Gastrocnemius medialis (tissue), 4 donors: ENCODE measurements at regions not wholly inside any gene's neighbourhood (a gene's known extent, or its start where the extent isn't known, plus 50 kb on each side); places are given as distances from the start of the nearest gene placed in this dataset.
A peak's percentile ranks its signal among the peaks of the same experiment; 100 is the strongest.

ENCODE experiments used
- ATAC-seq, 2 donors: fragments of 150-250 bp; one replicate each; pipeline ENCODE4 v1.9.1; 2016
- DNase-seq, 2 donors: peaks; one replicate each; pipeline ENCODE4 v3.0.0-alpha.2; 2019
- H3K27ac ChIP-seq, 4 donors: fragments of 200-600 bp; sonication (generic); 1 replicate in 1 of 4; 2 replicates in 3 of 4; pipeline ENCODE4 v1.5.1; 2016 to 2018; ENCODE audit warnings: mild to moderate bottlenecking in 2 of 4, moderate library complexity in 1 of 4
- H3K27me3 ChIP-seq, 3 donors: fragments of 200-600 bp; sonication (generic) in 2 of 3; 1 replicate in 1 of 3; 2 replicates in 2 of 3; pipeline versions ENCODE4 v1.5.1 to v1.6.0; 2016 to 2019; ENCODE audit warnings: mild to moderate bottlenecking in 1 of 3, moderate library complexity in 1 of 3
- H3K36me3 ChIP-seq, 2 donors: fragments of 200-600 bp; sonication (generic) in 1 of 2; one replicate each; pipeline ENCODE4 v1.5.1; 2017 to 2018
- H3K4me1 ChIP-seq, 2 donors: fragments of 200-600 bp; sonication (generic) in 1 of 2; one replicate each; pipeline ENCODE4 v1.5.1; 2016 to 2017; ENCODE audit warnings: mild to moderate bottlenecking in 2 of 2
- H3K4me3 ChIP-seq, 4 donors: fragments of 200-600 bp; sonication (generic) in 3 of 4; 1 replicate in 1 of 4; 2 replicates in 3 of 4; pipeline ENCODE4 v1.5.1; 2016 to 2019; ENCODE audit warnings: mild to moderate bottlenecking in 2 of 4
- H3K9me3 ChIP-seq, 3 donors: fragments of 200-600 bp; sonication (generic) in 2 of 3; 1 replicate in 1 of 3; 2 replicates in 2 of 3; pipeline ENCODE4 v1.5.1; 2016 to 2019
- POLR2A ChIP-seq, 2 donors: fragments of 450-650 bp; IDR thresholded peaks; one replicate each; pipeline ENCODE4 v1.6.1; 2017; ENCODE audit warnings: antibody characterized with exemption in 2 of 2, mild to moderate bottlenecking in 2 of 2, moderate library complexity in 2 of 2
- in situ Hi-C, 4 donors: fragments of 200-750 bp; cut with MboI; loops; one replicate each; pipeline versions ENCODE4 v1.15.0 to v1.8.0; 2017; ENCODE audit warnings: low sequenced_read_pairs in 4 of 4
- intact Hi-C: fragments of 100-400 bp; cut with DNase I; formaldehyde crosslinking; loops from one replicate; pipeline ENCODE4 v1.15.1; 2023; ENCODE audit warnings: low total_unique reads
- TF ChIP-seq, protein P1 (sequence below), 5 experiments: fragments of 450-650 bp in 3 of 5; fragments of 200-600 bp in 2 of 5; sonication (generic) in 2 of 5; IDR thresholded peaks in 4 of 5; conservative IDR thresholded peaks in 1 of 5; 1 replicate in 4 of 5; 2 replicates in 1 of 5; pipeline ENCODE4 v1.5.1; 2016 to 2019; ENCODE audit warnings: antibody characterized with exemption in 5 of 5, mild to moderate bottlenecking in 3 of 5, moderate library complexity in 3 of 5

DNA sequence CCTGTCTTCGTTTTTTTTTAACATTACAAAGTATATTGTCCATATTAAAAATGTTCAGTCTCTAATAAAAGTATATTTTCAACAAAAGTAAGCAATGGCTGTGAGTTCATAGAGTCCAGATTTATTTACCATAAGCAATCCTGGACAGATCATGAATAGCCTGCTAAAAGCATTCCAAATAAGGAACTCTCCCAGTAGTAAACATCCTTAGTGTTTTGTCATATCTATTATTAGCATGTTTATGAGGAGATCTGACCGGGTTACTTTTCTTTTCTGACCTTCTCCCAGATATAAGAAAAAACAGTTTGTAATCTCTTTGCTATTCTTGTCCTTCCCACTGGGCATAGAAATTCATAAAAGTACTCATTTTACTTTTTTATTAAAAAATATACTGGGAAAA, 403.9 kb upstream of the ANO3 start:
- Histone ChIP-seq H3K27me3 (no peaks in the 10 kb centered on the region), H3K27ac (peak overlapping the region; percentile 44 to 77 (median 68)), H3K36me3 (no peaks in the 10 kb centered on the region), H3K4me3 (peak overlapping the region in 1 of 4 donors; percentile 8), H3K9me3 (no peaks in the 10 kb centered on the region), H3K4me1 (peaks cover 13 to 16% of the 10 kb centered on the region in 2 donors)
- ATAC-seq (peak; percentile 98), DNase-seq (no peak)
- TF ChIP-seq, protein P1, sequence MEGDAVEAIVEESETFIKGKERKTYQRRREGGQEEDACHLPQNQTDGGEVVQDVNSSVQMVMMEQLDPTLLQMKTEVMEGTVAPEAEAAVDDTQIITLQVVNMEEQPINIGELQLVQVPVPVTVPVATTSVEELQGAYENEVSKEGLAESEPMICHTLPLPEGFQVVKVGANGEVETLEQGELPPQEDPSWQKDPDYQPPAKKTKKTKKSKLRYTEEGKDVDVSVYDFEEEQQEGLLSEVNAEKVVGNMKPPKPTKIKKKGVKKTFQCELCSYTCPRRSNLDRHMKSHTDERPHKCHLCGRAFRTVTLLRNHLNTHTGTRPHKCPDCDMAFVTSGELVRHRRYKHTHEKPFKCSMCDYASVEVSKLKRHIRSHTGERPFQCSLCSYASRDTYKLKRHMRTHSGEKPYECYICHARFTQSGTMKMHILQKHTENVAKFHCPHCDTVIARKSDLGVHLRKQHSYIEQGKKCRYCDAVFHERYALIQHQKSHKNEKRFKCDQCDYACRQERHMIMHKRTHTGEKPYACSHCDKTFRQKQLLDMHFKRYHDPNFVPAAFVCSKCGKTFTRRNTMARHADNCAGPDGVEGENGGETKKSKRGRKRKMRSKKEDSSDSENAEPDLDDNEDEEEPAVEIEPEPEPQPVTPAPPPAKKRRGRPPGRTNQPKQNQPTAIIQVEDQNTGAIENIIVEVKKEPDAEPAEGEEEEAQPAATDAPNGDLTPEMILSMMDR (IDR thresholded peaks at IDR 0.05 in 4 of 5, conservative IDR thresholded peaks at IDR 0.05 in 1 of 5): no peak
- TF ChIP-seq POLR2A (IDR thresholded peaks at IDR 0.05): no peak
- intact Hi-C loops: no loop called here
- in situ Hi-C loops: no loop called here

DNA sequence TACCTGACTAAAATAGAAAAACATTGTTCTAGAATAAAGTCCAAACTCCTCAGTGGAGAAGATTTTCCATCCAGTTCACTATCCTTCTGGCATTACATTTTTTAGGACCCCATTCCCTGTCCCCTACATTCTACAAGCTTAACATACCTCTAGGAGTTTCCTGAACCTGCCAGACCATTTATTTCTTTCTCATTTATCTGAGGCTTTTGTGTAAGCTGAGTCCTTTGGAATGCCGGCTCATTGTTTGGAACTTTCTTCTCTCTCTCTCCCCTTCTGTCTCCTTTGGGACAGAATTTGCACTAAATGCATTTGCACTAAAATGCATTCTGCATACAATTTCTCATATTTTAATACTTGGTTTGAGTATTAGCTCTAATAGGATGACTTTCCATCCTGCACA, 393.0 kb upstream of the ANO3 start:
- no peak overlapping the region for H3K4me3 ChIP-seq
- intact Hi-C loops (no loop called here), in situ Hi-C loops (no loop called here)
- no peak for ATAC-seq
- no peaks in the 10 kb centered on the region for H3K36me3 ChIP-seq
- no peaks in the 10 kb centered on the region for H3K27me3 ChIP-seq
- no peak for TF ChIP-seq POLR2A (IDR thresholded peaks at IDR 0.05)
- TF ChIP-seq, protein P1 (IDR thresholded peaks at IDR 0.05 in 4 of 5, conservative IDR thresholded peaks at IDR 0.05 in 1 of 5): no peak
- peaks cover 18 to 29% of the 10 kb centered on the region in 2 donors for H3K4me1 ChIP-seq
- no peaks in the 10 kb centered on the region for H3K9me3 ChIP-seq
- DNase-seq: no peak
- no peak overlapping the region for H3K27ac ChIP-seq

DNA sequence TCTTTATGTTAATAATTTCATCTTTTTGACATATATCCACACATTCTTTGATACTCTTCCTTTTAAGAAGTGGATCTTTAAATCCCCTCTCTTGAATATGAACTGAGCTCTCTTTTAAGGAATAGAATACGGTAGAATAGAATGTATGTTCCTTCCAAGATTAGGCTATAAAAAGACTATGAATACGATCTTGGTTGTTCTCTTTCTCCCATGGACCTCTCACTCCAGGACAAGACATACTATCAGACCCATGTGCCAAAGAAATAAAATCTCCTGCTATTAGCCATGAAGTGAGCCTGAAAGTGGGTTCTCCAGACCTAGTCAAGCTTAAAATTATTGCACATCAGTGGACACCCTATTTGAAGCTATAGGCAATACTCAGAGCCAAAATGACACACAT, 392.2 kb upstream of the ANO3 start:
- peak; percentile 63 to 79 for ATAC-seq

DNA sequence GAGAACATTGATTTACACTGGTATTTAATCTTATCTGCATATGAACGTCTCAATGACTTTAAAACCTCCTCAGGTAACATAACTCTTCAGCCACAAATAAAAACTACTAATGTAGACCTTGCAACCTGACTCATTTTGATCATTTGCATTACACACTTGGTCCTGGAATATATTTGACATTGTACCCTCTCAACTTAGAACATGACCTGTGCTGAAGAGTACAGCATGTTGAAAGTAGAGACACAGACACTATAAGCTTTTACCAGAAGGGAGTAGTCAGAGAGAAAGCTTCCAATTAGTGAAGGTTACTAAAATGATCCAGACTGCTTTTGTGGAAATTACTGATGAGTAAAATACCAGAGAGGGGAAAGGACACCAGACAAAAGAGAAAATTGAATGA, 390.6 kb upstream of the ANO3 start:
- no peak for TF ChIP-seq POLR2A (IDR thresholded peaks at IDR 0.05)
- TF ChIP-seq, protein P1 (IDR thresholded peaks at IDR 0.05 in 4 of 5, conservative IDR thresholded peaks at IDR 0.05 in 1 of 5): no peak
- ATAC-seq: peak; percentile 68 to 82
- in situ Hi-C loops: no loop called here
- Histone ChIP-seq H3K27me3 (no peaks in the 10 kb centered on the region), H3K4me3 (no peak overlapping the region), H3K9me3 (no peaks in the 10 kb centered on the region), H3K4me1 (peaks cover 18 to 32% of the 10 kb centered on the region in 2 donors), H3K27ac (peak overlapping the region in 3 of 4 donors; percentile 55 to 71 (median 70)), H3K36me3 (no peaks in the 10 kb centered on the region)
- DNase-seq: no peak
- intact Hi-C loops: no loop called here

More for the DNA sequence above, 392.2 kb upstream of the ANO3 start:
- Histone ChIP-seq H3K4me3 (no peak overlapping the region), H3K4me1 (peaks cover 18 to 29% of the 10 kb centered on the region in 2 donors), H3K9me3 (no peaks in the 10 kb centered on the region), H3K36me3 (no peaks in the 10 kb centered on the region), H3K27ac (peak overlapping the region in 3 of 4 donors; percentile 55 to 71 (median 70)), H3K27me3 (no peaks in the 10 kb centered on the region)
- in situ Hi-C loops: no loop called here
- no peak for DNase-seq
- TF ChIP-seq, protein P1 (IDR thresholded peaks at IDR 0.05 in 4 of 5, conservative IDR thresholded peaks at IDR 0.05 in 1 of 5): no peak
- TF ChIP-seq POLR2A (IDR thresholded peaks at IDR 0.05): no peak
- intact Hi-C loops: no loop called here

DNA sequence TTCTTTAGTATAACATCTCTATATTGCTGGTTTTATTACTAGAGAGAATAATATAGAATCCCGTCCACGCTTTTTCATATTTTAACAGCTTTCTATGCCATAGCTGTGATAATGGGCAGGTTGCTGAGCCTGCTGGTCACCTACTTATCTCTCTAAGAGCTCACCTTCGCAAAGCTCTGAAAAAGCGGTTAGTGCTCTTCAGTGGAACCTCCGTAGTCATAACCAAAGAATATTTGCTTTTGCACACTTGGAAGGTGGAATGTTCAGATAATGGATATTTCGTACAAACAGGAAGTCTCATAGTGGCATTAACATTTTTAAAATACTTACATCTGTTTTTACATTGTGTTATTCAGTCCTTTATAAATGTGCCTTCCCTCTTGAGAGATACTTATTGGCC, 388.9 kb upstream of the ANO3 start:
- no peaks in the 10 kb centered on the region for H3K36me3 ChIP-seq
- no peaks in the 10 kb centered on the region for H3K27me3 ChIP-seq
- H3K4me1 ChIP-seq: peaks cover 18 to 32% of the 10 kb centered on the region in 2 donors
- H3K9me3 ChIP-seq: no peaks in the 10 kb centered on the region
- in situ Hi-C loops (no loop called here), intact Hi-C loops (no loop called here)
- no peak overlapping the region for H3K27ac ChIP-seq
- TF ChIP-seq, protein P1 (IDR thresholded peaks at IDR 0.05 in 4 of 5, conservative IDR thresholded peaks at IDR 0.05 in 1 of 5): no peak
- TF ChIP-seq POLR2A (IDR thresholded peaks at IDR 0.05): no peak
- ATAC-seq: no peak
- no peak overlapping the region for H3K4me3 ChIP-seq
- no peak for DNase-seq
